Adrenal gland (tissue), 9 donors: ENCODE measurements at regions not wholly inside any gene's neighbourhood (a gene's known extent, or its start where the extent isn't known, plus 50 kb on each side); places are given as distances from the start of the nearest gene placed in this dataset.

ENCODE experiments used
- DNase-seq, 7 donors: peaks; one replicate each; pipeline ENCODE4 v3.0.0-alpha.2; 2019 to 2020
- H3K27ac ChIP-seq, 5 donors: fragments of 200-600 bp; sonication (generic) in 4 of 5; 1 replicate in 3 of 5; 2 replicates in 2 of 5; pipeline versions ENCODE4 v1.5.1 to v1.8.0; 2016 to 2020; ENCODE audit warnings: mild to moderate bottlenecking in 1 of 5
- H3K27me3 ChIP-seq: fragments of 200-600 bp; 2 replicates; pipeline ENCODE4 v1.8.0; 2021
- H3K36me3 ChIP-seq, 2 donors: fragments of 200-600 bp; replicated peaks in 1 of 2; 1 replicate in 1 of 2; 2 replicates in 1 of 2; pipeline versions ENCODE4 v1.5.1 to v1.8.0; 2018 to 2022
- H3K4me1 ChIP-seq, 2 donors: fragments of 200-600 bp; replicated peaks in 1 of 2; 1 replicate in 1 of 2; 2 replicates in 1 of 2; pipeline versions ENCODE4 v1.5.1 to v1.8.0; 2018 to 2021
- H3K4me3 ChIP-seq, 4 donors: fragments of 200-600 bp; sonication (generic) in 3 of 4; one replicate each; pipeline ENCODE4 v1.5.1; 2016 to 2018
- H3K9me3 ChIP-seq, 3 donors: fragments of 200-600 bp; sonication (generic) in 1 of 3; replicated peaks in 1 of 3; 1 replicate in 2 of 3; 2 replicates in 1 of 3; pipeline versions ENCODE4 v1.5.1 to v1.8.0; 2016 to 2021
- POLR2A ChIP-seq, 2 donors: fragments of 450-650 bp; IDR thresholded peaks; one replicate each; pipeline ENCODE4 v1.6.1; 2017; ENCODE audit warnings: antibody characterized with exemption in 2 of 2, mild to moderate bottlenecking in 2 of 2, moderate library complexity in 1 of 2
- WGBS, 4 donors: extraction: QIAGEN DNeasy Blood & Tissue Kit in 2 of 4; methylation state at CpG; one replicate each; pipeline versions ENCODE4 v1.1.5 to v1.1.7; 2013 to 2017; 5-methylcytosine and 5-hydroxymethylcytosine counted together
- intact Hi-C, 2 donors: fragments of 100-400 bp; cut with DNase I; formaldehyde crosslinking; loops; one replicate each; pipeline versions ENCODE4 v1.14.1 to v1.15.0; 2022 to 2023
- TF ChIP-seq, protein P1 (sequence below), 6 experiments: fragments of 450-650 bp in 4 of 6; fragments of 200-600 bp in 2 of 6; sonication (generic) in 1 of 6; IDR thresholded peaks; 1 replicate in 5 of 6; 2 replicates in 1 of 6; pipeline versions ENCODE4 v1.5.1 to v1.8.0; 2016 to 2021; ENCODE audit warnings: antibody characterized with exemption in 6 of 6, mild to moderate bottlenecking in 2 of 6, moderate library complexity in 1 of 6
- donor health status: healthy with polysubstance abuse.
- donor health status: Bipolar disorder and iron deficiency.
- donor health status: DM: yes; HTN: yes; CAD: no.
- donor health status: DM: no; HTN: no; CAD: no.
- donor health status: DM: no; HTN: no; CAD: no.

DNA sequence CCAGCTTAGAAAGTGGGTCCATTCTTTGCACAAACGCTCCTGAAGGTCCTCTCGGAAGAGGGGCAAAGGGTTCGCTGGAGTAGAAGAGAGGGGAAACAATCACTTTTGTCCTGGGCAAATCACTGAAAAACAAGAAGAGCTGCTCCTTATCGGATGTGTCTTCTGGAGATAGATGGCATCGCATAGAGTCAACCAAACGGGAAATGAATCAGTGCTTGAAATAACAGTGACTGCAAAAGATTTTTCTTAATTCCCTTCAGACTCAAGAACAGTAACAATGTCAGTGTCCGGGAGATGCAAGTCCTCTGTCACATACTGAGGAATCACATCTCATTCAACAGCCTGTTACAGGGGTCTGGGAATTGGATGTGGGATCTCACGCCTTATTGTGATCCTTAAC, 78.8 kb upstream of the PCSK6 start:
- Histone ChIP-seq H3K9me3 (no peaks in the 10 kb centered on the region), H3K4me1 (no peaks in the 10 kb centered on the region), H3K27ac (no peak overlapping the region), H3K36me3 (no peaks in the 10 kb centered on the region), H3K27me3 (no peaks in the 10 kb centered on the region), H3K4me3 (no peak overlapping the region)
- whole genome bisulfite sequencing, 4 donors, result 46 to 60% (median 57%) methylated on average over 8 of the region's 8 CpGs
- TF ChIP-seq, protein P1, sequence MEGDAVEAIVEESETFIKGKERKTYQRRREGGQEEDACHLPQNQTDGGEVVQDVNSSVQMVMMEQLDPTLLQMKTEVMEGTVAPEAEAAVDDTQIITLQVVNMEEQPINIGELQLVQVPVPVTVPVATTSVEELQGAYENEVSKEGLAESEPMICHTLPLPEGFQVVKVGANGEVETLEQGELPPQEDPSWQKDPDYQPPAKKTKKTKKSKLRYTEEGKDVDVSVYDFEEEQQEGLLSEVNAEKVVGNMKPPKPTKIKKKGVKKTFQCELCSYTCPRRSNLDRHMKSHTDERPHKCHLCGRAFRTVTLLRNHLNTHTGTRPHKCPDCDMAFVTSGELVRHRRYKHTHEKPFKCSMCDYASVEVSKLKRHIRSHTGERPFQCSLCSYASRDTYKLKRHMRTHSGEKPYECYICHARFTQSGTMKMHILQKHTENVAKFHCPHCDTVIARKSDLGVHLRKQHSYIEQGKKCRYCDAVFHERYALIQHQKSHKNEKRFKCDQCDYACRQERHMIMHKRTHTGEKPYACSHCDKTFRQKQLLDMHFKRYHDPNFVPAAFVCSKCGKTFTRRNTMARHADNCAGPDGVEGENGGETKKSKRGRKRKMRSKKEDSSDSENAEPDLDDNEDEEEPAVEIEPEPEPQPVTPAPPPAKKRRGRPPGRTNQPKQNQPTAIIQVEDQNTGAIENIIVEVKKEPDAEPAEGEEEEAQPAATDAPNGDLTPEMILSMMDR (IDR thresholded peaks at IDR 0.05), result no peak
- no peak for TF ChIP-seq POLR2A (IDR thresholded peaks at IDR 0.05)
- intact Hi-C loops, result no loop called here
- DNase-seq, result no peak

DNA sequence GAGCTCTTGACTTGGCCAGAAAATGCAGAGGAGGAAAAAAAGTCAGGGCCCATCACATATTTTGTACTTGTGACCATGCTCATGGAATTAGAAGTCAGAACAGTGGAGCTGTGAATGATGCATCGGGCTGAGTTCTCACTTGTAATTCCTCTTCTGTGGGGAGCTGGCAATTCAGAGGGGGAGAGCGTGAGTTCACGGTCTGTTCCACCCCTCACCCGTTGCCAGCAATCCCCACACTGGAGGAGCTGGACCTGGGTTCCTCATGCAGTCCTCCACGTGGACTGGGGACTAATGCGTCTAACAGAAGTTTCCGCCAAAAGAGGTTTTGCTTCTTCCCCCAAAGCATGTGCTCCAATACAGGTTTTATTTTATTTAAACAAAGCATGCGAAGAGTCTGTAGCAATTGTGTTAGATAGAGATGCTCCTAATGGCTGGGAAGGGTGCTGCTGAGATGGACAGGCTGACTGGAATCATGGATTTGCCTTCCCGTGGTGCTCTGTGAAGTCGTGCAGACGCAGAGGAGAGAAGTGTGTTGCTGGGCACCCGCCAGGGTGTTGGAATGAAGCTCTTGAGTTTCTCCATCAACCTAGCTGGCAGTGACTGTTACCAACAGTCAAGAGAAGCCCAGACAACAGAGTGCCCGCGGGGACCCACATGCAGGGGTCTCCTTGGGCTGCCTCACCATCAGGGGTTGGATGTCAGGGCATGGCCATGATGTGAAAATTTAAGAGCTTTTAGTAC, 77.4 kb upstream of the PCSK6 start:
- intact Hi-C loops, result no loop called here
- WGBS, 4 donors, result 78 to 86% (median 83%) methylated on average over 14 of the region's 14 CpGs

DNA sequence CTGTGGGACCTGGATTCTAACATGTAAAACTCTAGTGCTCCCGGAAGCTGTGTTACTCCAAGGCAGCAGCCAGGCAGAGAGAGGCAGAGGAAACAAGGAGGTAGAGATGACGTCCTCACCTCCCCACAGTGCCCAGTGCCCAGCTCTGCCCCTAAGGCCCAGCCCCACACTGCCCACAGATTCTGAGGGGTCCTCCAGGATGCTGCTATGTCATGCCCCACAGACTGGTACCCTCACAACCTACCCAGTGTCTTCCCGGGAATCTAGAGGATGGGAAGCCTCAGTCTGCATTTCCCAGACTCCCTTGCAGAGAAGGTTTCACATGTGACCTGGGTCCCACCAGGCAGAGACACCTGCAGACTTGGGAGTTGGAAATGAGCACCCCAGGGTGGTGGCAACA, 75.9 kb upstream of the PCSK6 start:
- DNase-seq, result no peak
- Histone ChIP-seq H3K36me3 (no peaks in the 10 kb centered on the region), H3K27ac (no peak overlapping the region), H3K4me3 (no peak overlapping the region), H3K27me3 (no peaks in the 10 kb centered on the region), H3K9me3 (no peaks in the 10 kb centered on the region), H3K4me1 (no peaks in the 10 kb centered on the region)
- TF ChIP-seq, protein P1 (IDR thresholded peaks at IDR 0.05), result no peak
- TF ChIP-seq POLR2A (IDR thresholded peaks at IDR 0.05), result no peak
- intact Hi-C loops, result no loop called here
- WGBS, 4 donors, result 82 to 89% (median 85%) methylated on average over 1 to 3 of the region's 3 CpGs

More for the DNA sequence above, 77.4 kb upstream of the PCSK6 start:
- TF ChIP-seq, protein P1 (IDR thresholded peaks at IDR 0.05), result no peak
- TF ChIP-seq POLR2A (IDR thresholded peaks at IDR 0.05), result no peak
- Histone ChIP-seq H3K27ac (no peak overlapping the region), H3K4me3 (no peak overlapping the region), H3K36me3 (no peaks in the 10 kb centered on the region), H3K4me1 (no peaks in the 10 kb centered on the region), H3K27me3 (no peaks in the 10 kb centered on the region), H3K9me3 (no peaks in the 10 kb centered on the region)
- no peak for DNase-seq

DNA sequence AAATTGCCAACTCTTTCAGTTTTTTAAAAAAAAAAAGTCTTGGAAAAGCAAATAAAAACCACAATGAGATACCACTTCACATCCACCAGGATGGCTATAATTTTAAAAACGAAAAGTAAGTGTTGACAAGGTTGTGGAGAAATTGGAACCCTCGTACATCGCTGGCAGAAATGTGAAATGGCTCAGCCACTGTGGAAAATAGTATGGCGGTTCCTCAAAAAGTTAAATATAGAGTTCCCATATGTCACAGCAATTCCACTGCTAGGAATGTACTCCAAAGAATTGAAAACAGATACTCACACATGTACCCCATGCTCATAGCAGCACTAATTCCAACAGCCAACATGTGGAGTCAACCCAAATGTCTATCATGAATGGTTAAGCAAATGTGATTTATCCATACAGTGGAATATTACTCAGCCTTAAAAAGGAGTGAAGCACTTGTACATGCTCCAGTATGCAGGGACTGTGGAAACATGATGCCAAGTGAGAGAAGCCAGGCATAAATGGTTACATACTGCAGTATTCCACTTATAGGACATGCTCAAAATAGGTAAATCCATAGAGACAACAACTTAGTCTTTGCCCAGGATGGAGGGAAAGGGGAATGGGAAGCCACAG, 73.8 kb upstream of the PCSK6 start:
- Histone ChIP-seq H3K27me3 (no peaks in the 10 kb centered on the region), H3K27ac (no peak overlapping the region), H3K4me1 (no peaks in the 10 kb centered on the region), H3K4me3 (no peak overlapping the region), H3K9me3 (no peaks in the 10 kb centered on the region), H3K36me3 (no peaks in the 10 kb centered on the region)
- whole genome bisulfite sequencing, 4 donors, result 64 to 75% (median 73%) methylated on average over 4 of the region's 4 CpGs
- DNase-seq, result no peak
- intact Hi-C loops, result no loop called here
- TF ChIP-seq, protein P1 (IDR thresholded peaks at IDR 0.05), result no peak
- no peak for TF ChIP-seq POLR2A (IDR thresholded peaks at IDR 0.05)
